ENCODE measurements at regions not wholly inside any gene's neighbourhood (a gene's known extent, or its start where the extent isn't known, plus 50 kb on each side); places are given as distances from the start of the nearest gene placed in this dataset.

DNA sequence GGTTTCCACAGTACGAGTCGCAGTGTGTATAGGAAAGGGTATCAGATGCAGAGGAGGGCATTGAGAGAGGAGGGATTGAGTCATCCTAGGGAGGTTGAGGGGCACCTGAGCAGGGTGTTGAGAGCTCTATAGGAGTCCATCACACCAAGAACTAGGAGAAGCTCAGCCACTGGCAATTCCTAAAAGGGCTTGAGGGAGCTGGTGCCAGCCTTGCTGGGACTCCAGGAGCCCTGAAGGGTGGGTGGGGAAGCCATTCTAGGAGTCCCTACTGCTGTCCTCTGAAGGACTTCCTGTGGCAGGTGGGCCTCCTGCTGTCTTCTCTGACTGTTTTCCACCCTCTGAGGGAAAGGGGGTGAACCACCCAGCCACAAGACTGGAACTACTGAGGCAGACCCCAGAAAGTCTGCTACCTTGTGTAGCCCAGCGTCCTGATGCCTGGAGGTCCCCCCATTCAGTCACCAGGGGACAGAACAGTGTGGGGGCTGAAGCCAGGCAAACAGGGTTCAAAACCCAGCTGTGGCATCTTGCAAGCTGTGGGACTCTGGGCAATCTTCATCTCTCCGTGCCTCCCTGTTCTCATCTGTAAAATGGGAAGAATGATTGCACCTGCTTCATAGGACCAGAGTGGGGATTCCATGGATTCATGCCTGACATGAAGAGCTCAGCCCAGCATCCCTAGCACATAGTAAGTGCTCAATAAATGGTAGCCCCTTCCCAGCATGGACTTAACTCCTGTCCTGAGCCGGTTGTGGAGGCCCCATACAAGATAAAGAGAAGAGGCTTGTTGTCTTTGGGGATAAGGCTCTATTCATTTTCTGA lies 149.5 kb downstream of the C9orf50 start:
- peak overlapping the region; percentile 61 for H3K27ac ChIP-seq
- TF ChIP-seq, protein P1, sequence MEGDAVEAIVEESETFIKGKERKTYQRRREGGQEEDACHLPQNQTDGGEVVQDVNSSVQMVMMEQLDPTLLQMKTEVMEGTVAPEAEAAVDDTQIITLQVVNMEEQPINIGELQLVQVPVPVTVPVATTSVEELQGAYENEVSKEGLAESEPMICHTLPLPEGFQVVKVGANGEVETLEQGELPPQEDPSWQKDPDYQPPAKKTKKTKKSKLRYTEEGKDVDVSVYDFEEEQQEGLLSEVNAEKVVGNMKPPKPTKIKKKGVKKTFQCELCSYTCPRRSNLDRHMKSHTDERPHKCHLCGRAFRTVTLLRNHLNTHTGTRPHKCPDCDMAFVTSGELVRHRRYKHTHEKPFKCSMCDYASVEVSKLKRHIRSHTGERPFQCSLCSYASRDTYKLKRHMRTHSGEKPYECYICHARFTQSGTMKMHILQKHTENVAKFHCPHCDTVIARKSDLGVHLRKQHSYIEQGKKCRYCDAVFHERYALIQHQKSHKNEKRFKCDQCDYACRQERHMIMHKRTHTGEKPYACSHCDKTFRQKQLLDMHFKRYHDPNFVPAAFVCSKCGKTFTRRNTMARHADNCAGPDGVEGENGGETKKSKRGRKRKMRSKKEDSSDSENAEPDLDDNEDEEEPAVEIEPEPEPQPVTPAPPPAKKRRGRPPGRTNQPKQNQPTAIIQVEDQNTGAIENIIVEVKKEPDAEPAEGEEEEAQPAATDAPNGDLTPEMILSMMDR (conservative IDR thresholded peaks at IDR 0.05; ENCODE audit: low read depth): no peak
- POLR2A ChIA-PET (ENCODE audit: low non-redundant PET): no interaction called here
- CTCF ChIA-PET: interaction anchor here (1.0 to 1.1 kb wide), 2 partner anchors 10 to 13 kb away, joined by 3 to 4 read pairs; no protein-coding TSS in a partner anchor
- no peak for DNase-seq (ENCODE audit: low spot score)

DNA sequence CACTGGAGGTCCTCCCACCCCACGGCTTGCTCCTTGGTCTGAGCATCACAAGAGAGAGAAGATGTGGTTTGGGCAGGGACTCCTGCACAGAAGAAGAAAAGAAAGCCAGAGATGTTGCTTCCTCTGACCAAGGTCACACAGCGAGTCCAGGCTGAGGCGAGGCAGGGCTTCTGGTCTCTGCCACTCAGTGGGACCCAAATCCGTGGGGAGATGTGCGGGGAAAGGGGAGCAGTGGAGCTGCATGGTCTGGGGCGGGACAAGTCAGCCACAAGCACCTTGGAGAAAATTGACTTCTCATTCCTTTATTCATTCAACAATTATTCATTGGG lies 150.9 kb downstream of the C9orf50 start:
- TF ChIP-seq, protein P1 (conservative IDR thresholded peaks at IDR 0.05; ENCODE audit: low read depth): no peak
- ChIA-PET POLR2A (ENCODE audit: low non-redundant PET) (no interaction called here), CTCF (interaction anchor here (0.5 to 1.0 kb wide), 3 partner anchors 13 to 47 kb away, joined by 3 read pairs; no protein-coding TSS in a partner anchor)
- DNase-seq (ENCODE audit: low spot score): no peak
- peak overlapping the region; percentile 61 for H3K27ac ChIP-seq

DNA sequence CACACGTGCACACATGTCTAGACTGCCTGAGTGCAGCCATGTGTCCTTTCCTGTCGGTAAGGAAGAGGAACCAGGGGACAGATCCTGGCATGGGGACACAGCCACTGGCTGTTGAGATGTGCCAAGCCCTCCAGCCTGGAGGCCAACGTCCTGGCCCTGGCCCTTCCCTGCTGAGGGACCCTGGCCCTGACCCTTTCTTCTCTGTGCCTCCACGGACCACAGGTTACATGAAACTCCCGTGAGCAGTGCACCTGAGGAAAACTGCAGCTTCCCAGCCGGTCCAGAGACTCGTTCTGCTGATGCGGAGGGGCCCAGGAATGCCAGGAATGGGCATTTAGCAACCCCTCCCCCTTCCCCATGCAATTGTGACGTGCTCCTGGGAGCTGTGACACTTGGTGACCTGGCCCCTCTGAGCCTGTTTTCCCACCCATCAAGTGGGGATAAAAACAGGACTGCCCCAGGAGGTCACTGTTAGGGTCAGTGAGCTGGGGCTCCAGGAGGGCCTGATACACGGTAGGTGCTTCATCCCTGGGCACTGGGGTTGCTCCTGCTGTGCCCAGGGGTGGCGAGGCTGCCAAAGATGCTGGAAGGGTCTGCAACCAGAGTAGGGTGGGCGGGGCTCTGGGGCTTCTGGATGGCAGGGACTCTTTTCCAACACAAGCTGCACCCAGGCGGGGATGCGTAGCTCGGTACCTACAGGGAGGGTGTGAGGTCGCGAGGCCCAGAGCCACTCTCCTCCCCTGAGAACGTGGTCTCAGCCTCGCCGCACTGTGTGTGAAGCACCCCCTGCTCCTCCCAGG lies 151.5 kb downstream of the C9orf50 start:
- POLR2A ChIA-PET (ENCODE audit: low non-redundant PET): no interaction called here
- TF ChIP-seq, protein P1 (conservative IDR thresholded peaks at IDR 0.05; ENCODE audit: low read depth): no peak
- no peak for DNase-seq (ENCODE audit: low spot score)
- H3K27ac ChIP-seq: peak overlapping the region; percentile 61
- CTCF ChIA-PET: interaction anchor here (0.6 to 1.0 kb wide), 2 partner anchors 13 to 48 kb away, joined by 3 read pairs; no protein-coding TSS in a partner anchor

DNA sequence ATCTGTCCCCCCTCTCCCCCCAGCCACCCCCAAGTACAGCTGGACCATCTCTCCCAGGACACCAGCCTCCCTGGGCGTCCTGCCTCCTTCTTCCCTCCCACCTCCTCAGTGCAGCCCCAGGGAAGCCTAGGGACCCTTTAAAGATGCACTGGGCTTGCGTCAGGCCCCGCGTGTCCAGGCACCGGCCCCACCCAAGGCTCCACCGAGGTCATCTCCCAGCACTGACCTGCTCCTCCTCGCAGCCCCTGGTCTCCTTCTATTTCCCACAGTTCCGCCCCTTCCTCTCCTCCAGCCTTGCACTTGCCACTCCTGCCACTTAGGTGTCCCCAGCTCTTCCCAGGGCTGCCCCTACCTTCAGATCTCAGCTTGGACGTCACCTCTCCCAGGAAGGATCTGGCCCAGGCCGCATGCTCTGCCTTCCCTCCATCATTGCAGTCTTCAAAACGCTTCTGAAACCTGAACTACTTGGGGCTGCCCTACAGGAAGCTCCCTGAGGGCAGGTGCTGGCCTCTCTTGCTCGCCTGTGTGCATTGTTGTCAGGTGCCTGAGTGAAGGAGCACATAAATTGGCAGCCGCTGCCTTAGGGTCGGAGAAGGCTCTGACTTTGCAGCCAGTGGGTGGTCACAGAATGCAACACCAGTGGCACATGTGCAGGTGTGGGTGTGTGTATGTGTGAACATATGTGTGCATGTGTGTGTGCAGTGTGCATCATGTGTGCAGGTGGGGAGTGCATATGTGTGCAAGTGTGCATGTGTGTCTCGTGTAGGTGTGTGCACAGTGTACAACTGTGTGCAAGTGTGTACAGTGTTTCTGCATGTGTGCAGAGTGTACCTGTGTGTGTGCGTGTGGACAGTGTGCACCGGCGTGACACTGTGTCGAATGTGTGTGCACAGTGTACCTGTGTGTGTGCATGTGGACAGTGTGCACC lies 152.9 kb downstream of the C9orf50 start:
- POLR2A ChIA-PET (ENCODE audit: low non-redundant PET): no interaction called here
- H3K27ac ChIP-seq: peak overlapping the region; percentile 2; the same call in 1 of the 2 replicates
- TF ChIP-seq, protein P1 (conservative IDR thresholded peaks at IDR 0.05; ENCODE audit: low read depth): no peak
- DNase-seq (ENCODE audit: low spot score): no peak
- CTCF ChIA-PET: interaction anchor here (0.6 kb wide), 1 partner anchor 230 kb away, joined by 3 read pairs; no protein-coding TSS in a partner anchor

DNA sequence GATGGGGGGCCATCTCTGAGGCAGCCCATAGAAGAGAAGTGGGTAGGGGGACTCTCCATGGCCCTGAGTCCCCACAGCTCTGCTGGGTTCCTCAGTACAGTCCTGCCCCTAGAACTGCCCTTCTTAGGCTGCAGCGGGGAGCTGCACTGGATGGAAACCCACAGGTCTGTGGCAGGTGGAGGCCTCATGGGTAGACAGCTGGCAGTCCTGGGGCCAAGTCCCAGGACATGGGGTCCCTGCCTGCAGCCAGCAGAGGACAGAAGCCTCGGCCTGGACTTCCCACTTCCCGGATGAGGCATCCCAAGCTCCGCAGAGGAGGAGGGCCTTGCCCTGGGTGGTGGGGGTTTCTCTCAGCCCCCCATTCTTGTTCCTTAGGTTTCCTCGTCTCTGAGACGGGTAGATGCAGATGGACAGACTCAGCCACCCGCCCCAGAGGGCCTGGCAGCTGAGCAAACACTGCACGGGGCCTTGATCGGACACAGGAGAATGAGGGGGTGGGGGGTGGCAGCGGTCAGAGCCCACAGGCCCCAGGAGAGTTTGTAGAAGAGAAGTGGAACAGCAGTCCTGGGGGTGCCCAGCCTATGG lies 153.8 kb downstream of the C9orf50 start:
- no peak for DNase-seq (ENCODE audit: low spot score)
- H3K27ac ChIP-seq: peak overlapping the region; percentile 2; the same call in 1 of the 2 replicates
- POLR2A ChIA-PET (ENCODE audit: low non-redundant PET): no interaction called here
- CTCF ChIA-PET: interaction anchor here (0.6 kb wide), 1 partner anchor 229 kb away, joined by 3 read pairs; no protein-coding TSS in a partner anchor
- TF ChIP-seq, protein P1 (conservative IDR thresholded peaks at IDR 0.05; ENCODE audit: low read depth): no peak
